HS-5 (cell line): ENCODE measurements at regions not wholly inside any gene's neighbourhood (a gene's known extent, or its start where the extent isn't known, plus 50 kb on each side); places are given as distances from the start of the nearest gene placed in this dataset.
"Not testable (repeated sequence)": the region's sequence is repeated elsewhere in the genome, so short reads cannot be mapped to it uniquely, and the experiment has no call there.

Experiments
- DNase-seq: peaks from one replicate; pipeline ENCODE4 v3.0.0-alpha.2; 2012; ENCODE audit warnings: low read depth

DNA sequence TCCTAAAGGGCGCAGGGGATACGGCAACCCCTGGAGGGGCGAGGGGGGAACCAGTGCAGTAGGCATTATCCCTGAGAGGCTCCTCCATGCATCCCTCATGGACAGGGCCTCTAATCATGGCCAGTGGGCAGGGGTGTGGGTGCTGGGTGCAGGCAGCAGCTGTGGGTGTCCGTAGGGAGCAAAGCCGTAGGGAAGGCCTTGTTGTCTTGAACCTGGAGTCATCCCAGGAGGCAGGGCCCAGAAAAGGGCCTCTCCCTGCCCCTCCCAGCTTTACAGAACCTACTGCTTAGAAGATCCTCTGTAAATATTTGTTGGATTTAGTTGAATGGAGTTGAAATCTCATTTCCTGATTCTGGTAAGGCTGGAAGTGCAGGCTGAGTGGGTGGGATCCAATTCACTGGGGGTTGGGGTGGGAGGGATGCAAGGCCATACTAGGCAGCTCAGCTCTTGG is 207.0 kb upstream of the HAAO start:
- DNase-seq, result no peak

DNA sequence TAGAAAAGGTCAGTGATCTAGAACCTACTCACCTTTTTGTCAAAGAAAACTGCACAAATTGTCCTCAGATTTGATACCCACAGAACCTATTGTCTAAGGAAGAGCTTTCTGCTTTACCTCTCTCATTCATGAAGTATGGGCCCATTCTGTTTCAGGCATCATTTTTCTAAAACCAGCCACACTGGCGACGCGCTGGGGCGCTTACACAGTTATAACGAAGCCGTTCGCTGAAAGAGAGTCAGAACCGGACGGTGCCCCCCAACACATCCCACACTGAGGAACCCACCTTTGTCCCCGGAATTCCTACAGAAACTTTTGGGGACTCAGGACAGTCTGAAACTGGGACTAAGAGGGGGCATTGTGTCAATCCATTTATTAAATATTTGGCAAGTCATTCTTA is 206.3 kb upstream of the HAAO start:
- no peak for DNase-seq

DNA sequence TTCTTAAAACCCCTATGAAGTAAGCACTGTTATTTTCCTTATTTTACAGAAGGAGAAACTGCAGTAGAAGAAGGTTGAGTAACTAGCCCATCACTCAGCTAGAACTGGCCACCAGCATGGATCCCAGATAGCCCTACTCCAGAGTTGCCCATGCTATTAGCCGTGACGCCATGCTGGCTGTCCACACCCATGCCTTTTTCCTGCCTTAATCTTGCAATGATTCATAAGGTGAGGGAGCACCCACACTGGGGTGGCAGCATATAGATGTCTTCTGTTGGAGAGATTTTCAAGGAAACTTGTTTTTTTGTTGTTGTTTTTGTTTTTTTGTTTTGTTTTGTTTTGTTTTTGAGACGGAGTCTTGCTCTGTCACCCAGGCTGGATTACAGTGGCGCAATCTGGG is 204.1 kb upstream of the HAAO start:
- no peak for DNase-seq

DNA sequence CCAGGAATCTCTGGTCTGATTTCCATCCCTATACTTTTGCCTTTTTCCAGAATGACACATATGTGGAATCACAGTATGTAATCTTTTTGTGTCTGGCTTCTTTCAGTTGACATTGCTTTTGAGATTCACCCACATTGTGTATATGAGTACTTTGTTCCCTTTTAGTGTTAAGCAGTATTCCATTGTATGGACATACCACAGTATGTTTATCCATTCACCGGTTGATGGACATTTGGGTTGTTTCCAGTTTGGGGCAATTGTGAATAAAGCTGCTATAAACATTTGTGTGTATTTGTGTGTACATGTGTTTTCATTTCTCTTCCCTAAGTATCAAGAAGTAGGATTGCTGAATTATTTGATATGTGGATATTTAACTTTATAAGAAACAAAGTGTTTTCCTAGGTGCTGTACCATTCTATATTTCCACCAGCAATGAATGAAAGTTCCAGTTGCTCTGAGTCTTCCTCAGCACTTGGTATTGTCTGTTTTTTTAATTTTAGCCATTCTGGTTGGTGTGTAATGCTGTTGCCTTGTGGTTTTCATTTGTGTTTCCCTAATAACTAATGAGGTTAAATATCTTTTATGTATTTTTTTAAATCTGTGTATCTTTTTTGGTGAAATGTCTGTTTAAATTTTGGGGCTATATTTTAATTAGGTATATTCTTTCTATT is 203.5 kb upstream of the HAAO start:
- DNase-seq, result no peak

DNA sequence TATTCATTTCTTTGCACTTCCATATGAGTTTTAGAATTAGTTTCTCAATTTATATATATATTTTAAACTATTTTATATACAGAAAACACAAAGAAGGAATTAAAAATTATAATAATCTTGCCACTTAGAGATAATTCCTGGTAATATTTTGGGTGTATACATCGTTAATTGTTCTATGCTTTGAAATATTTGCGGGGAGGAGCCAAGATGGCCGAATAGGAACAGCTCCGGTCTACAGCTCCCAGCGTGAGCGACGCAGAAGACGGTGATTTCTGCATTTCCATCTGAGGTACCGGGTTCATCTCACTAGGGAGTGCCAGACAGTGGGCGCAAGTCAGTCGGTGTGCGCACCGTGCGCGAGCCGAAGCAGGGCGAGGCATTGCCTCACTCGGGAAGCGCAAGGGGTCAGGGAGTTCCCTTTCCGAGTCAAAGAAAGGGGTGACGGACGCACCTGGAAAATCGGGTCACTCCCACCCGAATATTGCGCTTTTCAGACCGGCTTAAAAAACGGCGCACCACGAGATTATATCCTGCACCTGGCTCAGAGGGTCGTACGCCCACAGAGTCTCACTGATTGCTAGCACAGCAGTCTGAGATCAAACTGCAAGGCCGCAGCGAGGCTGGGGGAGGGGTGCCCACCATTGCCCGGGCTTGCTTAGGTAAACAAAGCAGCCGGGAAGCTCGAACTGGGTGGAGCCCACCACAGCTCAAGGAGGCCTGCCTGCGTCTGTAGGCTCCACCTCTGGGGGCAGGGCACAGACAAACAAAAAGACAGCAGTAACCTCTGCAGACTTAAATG is 197.1 kb upstream of the HAAO start:
- not testable (repeated sequence) for DNase-seq

DNA sequence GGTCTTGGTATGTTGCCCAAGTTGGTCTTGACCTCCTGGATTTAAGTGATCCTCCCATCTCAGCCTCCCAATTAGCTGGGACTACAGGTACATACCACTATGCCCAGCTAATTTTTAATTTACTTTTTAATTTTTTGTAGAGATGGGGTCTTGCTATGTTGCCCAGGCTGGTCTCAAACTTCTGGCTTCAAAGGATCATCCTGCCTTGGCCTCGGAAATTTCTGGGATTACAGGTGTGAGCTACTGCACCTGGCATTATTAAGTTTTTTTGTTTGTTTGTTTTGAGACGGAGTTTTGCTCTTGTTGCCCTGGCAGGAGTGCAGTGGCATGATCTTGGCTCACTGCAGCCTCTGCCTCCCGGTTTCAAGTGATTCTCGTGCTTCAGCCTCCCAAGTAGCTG is 195.7 kb upstream of the HAAO start:
- DNase-seq, result not testable (repeated sequence)

DNA sequence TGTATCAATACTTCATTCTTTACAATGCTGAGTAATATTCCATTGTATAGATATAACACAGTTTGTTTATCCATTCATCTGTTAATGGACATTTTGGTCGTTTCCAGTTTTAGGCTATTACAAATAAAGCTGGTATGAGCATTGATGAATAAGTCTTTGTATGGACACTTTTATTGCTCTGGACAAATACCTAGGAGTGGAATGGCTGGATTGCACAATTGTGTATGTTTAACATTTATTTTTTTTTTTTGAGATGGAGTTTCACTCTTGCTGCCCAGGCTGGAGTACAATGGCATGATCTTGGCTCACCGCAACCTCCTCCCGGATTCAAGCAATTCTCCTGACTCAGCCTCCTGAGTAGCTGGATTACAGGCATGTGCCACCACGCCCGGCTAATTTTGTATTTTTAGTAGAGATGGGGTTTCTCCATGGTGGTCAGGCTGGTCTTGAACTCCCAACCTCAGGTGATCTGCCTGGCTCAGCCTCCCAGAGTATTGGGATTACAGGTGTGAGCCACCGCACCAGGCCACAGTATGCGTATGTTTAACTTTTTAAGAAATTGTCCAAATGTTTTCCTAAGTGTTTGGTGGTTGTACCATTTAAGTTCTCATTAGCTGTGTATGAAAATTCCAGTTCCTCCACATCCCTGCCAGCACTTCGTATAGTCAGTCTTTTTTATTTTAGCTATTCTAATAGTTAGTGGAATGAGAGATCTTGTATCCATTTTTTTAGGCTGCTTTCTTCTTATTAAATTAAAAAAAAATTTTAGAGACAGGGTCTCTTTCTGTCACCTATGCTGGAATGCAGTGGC is 194.9 kb upstream of the HAAO start:
- peak; percentile 92 for DNase-seq

DNA sequence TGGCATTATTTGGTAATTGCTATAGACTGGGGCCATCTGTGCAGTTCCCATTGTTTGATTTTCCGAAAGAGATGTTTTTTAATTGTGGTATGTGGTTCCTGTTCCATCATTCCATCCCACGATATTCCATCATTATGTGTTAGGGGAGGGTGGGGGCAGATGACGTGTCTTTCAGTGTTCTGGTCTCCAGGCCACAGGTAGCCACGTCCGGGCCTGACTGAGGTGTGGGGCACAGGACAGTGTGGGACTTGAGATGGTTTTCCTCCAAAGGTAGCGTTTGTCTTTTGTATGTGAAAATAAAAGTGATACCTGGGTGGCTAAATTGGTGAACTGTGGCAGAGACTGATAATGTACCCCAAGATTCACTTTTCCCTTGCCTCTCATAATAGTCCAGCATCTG is 192.2 kb upstream of the HAAO start:
- DNase-seq, result no peak

DNA sequence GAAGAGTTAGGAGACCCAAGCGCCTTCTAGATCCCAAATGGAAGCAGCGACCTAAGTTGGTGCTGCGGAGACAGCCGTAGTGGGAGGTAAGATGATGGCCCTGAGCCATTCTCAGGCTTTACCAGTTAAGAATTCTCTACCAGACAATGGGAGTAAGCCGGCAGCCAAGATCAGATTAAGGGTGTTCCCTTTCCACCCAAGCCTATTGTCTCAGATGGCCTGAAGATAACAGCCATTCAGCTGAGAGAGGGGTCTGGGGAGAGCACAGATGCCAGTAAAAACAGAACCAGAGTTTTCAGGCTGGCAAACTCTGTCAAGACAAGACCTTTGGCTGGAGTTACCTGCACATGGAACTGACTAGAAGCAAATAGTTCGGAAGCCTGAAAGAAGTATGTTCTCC is 191.7 kb upstream of the HAAO start:
- no peak for DNase-seq

DNA sequence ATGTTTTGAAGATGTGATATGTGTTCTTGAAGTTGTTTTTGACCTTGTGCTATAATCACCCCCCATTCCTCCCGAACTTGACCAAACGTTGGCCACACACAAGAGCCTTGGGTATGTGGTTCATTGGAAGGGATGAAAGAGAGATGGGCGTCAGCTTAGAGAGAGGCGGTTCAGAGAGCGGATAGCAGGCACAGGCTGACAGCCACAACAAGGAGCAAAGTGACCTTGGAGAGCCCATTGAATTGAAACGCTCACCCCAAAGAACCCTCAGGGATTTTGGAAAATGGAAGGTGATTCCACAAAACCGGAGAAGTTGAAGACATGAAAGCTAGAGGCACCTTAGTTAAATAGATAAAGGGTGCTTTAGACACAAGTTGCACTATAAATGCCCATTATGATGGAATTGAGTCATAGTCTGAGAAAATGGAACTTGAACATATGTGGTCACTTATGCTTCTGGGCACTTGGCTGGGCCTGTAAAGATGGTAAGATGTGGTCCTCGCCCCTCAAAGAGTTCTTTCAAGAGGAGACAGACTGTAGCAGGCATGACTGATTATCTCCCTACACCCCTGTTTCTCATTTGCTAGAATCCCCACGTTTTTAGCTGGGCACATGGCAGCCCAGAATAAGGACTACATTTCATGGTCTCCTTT is 188.5 kb upstream of the HAAO start:
- DNase-seq, result no peak

DNA sequence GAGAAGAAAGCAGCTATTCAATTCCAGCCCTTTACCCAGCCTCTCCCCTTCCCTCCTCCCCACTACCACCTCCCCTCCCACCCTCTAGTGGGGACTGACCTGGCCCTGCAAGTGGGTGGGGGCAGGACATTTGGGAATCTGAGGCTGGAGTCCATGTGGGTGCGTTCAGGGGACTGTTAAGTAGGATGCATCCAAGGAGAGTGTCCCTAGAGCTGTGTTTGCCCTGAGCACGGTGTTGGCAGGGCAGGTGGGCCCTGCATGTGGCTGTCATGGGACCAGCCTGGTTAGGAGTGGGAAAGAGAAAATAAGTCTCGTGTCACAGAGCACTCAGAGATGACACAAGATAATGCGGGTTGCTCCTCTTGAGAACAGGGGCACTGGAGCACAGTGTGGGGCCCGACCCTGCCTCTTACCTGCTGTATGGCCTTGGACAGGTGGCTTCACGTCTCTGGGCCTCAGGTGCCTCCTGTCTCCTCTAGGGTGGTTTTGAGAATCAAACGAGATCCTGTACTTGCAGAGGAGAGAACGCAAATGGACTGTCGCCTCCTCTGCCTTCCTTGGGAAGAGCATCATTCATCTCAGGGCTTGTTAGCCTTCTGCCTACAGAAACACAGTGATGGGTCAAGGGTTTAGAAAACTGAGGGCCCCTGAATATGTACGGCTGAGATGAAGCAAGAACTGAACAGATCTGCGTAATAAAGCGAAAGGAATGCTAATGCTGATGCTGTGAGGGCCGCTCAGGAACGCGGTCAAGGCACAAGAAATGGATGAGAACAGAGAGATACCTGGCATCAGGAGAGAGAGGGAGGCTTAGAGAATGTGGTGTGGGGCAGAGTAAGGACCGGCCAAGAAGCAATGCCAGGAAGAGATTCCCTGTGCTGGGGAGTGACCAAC is 187.7 kb upstream of the HAAO start:
- DNase-seq, result no peak

DNA sequence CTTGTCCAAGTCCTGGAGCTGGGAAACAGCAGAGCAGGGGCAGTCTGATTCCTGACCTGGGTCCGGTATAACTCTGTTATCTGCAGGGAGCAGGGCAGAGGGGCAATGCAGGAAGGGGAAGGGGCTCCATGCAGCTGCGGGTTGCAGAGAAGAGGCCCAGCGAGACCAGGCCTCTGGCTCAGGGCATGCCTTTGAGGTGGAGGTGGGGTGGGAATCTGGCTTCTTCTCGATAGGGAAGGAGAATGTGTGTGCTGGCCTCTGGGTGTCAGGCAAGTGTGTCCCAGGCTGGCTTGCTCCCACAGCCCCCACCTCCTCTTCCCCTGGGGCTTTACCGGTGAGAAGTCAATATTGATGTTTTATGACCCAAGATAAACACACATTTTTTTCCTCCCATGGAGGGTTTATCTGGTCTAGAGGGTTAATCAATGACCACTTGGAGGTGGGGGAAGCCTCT is 187.1 kb upstream of the HAAO start:
- DNase-seq, result no peak

DNA sequence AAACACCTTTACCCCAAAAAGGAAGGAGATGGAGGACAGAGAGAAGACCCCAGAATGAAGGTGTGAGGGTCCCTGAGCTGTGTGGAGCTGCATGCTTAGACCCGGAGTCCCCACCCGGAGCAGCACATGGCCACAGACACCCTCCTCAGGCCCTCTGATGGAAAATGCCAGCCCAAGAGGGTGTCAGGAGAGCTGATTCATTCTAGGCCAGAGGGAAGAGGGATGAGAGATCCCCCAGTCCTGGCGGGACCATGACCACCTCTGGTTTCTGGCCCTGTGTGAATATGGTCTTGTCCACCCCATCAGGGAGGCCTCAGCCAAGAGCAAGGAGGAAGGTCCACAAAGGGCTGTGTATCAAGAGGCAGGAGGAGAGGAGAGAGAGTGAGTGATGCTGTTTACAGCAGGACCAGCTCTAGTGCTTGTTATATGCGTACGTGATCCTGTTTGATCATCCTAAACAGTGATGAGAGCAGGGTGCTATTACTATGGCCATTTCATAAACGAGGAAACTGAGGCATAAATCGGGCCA is 186.6 kb upstream of the HAAO start:
- DNase-seq, result no peak

DNA sequence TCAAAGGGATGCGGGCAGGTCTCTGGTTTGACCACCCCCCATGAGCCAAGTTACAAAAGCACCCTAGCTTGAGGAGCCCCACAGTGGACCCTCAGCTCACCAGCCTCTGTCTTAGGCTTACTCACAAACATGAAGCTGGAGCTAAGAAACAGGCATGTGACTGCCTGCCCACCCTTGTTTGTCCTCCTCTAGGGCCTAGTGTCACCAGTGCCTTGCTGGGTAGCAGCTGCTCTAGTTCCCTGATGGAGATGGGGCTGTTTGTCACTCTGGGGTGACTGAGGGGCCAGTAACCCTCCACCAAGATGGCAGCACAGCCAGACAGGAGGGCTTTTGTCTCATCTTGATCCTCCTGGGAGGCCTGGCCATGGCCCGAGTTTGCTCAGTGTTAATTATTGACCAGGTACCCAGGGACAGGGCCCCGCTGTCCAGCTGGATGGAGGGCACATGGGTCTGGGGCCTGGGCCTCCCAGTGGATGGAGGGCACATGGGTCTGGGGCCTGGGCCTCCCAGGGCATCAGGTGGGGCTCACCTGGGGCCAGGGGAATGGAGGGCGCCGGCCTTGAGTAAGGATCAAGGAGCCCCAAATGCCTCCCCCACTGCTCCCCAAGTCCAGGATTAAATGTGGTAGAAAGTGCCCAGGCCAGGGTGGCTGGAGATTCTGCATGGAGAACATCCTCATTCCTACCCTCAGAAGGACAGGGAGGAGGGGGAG is 185.9 kb upstream of the HAAO start:
- DNase-seq, result no peak

DNA sequence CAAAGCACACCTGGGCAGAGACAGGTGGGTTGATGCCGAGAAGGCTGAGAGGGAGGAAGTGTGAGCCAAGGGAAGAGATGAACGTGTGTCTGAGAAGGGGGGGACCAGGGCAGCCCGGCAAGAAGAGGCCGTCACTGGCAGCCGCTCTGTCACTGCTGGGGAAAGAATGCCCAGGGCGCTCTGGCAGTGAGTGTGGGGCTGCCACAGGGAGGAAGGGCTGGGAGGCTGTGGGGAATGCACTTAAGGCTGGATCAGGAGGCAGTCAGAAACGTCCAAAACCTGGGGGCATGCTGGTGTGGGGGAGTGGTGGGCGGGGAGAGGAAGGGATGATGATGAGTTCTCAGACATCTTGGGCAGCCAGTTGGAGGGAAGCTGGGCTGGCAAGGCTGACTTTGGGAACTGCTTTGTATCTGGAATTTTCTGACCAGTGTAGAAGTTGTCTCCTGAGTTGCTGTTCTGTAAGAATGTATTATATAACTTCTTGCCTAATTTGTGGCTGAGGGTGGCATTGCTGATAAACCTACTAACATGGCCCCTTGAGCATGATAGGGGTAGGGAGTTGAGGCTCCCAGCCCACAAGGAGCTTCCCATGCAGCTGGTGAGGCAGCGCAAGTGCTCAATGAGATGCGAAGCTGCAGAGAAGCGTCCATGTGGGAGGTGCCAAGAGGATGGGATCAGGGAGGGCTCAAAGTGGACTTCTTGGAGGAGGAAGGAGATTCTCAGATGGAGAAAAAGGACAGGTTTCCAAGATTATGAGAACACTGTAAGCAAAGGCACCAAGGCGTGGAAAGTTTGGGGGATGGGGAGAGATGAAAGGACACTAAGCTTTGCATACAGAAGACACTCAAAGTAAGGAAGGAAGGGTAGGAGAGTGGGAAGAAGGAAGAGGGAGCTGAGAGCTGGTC is 185.1 kb upstream of the HAAO start:
- DNase-seq, result no peak

DNA sequence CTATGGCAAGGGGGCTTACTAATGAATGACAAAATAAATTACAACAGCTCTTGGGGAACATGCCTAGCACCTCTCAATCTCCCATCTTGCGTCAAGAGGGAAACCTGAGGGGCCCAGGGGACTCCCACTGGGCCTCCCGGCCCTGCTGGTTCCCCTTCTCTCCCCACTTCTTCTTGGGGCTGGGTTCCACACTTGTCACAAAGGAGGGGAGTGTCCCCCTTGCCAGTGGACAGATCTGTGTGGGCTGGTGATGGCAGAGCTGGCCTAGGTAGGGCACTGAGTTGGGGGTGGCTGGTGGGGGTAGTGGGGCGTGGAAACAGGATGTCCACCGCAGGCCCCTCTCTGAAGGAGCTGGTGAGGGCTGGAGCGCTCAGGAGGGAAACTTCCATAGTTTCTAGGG is 184.0 kb upstream of the HAAO start:
- no peak for DNase-seq

DNA sequence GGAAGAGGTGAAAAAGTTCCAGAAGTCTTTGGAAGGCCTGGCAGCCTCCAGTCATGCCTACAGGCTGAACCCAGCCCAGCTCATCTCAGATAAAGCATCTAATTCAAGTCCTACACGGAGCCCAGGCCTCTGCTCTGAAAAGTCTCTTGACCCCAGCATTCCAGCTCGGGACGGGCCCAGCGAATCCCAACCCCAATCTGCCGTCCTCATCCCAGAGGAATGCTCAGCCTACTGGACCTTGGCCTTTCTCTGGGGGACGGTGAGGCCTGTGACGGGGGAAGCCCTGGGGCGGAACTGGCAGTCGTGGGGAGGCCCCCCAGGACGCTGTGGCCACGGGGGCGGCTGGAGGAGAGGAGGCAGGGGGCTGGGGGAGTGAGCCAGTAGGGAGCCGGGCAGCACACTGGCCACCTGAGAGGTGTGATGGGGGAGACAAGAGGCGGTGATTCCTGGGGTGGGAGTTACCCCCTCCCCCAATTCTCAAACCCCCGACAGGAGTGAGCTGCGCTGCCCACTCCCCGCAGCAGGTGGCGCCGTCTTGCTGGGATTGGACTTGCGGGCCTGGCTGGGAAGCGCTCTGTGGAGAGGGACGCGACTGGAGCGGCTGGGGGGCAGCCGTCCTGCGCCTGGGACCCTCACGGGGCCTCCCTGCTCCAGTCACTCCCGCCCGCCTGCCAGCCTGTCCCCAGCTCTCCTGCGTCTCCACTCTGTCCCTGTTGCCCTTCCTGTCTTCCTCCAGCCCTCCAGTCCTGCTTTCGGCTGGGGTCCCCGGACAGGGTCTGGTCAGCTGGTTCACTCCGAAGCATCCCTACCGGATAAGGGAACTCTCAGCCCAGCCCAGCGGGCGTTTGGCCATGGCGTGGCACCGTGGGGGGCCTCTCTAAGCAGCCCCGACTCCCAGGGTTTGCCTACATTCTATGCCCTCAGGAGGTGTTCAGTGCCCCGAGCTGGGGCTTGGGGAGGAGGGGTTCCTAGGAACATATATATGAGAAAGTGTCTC is 182.6 kb upstream of the HAAO start:
- no peak for DNase-seq

DNA sequence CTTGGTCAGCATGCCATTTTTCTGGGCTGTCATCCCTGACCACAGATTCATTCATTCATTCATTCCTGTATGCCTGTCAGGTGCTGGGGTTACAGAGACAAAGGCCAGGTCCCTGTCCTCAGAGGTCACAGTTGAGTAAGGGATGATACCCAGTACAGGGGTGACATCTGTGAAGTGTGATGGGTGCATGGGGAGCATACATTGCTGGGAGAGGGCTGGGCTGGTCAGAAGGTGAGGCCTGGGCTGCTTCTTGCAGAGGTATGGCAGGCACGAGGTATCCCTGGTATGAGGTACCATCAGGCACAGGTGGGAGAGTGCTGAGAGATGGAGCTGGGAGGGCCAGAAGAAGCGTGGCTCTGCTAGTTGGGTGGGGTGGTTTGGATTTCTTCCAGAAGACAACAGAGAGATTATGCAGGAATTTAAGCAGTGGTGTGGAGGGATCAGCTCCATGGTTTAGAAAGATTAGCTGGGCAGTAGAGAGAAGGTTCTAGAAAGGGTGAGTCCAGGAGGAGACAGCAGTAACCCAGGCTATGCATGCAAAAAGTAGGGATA is 181.9 kb upstream of the HAAO start:
- no peak for DNase-seq
